A673 (cell line): ENCODE measurements at regions not wholly inside any gene's neighbourhood (a gene's known extent, or its start where the extent isn't known, plus 50 kb on each side); places are given as distances from the start of the nearest gene placed in this dataset.

Source experiments
- BruUV-seq: library from RNA; stranded (reverse); fragments of 400-500 nt; replicated peaks from 2 replicates; lab custom pipeline; 2021; lab: Mats Ljungman, UMichigan
- CTCF ChIA-PET: fragments of 300-600 bp; sonication (Branson Sonifier 250); formaldehyde crosslinking; loops from one replicate; lab custom pipeline; 2022; ENCODE audit warnings: antibody characterized with exemption; lab: Charles Lee
- POLR2A ChIA-PET: fragments of 300-600 bp; sonication (Branson Sonifier 250); formaldehyde crosslinking; loops from one replicate; lab custom pipeline; 2022; ENCODE audit warnings: antibody characterized with exemption; ENCODE audit not compliant: low non-redundant PET; lab: Charles Lee
- DNase-seq: peaks from one replicate; pipeline ENCODE4 v3.0.0-alpha.2; 2015; ENCODE audit warnings: low spot score
- H3K27ac ChIP-seq: fragments of 200-600 bp; sonication (generic); 2 replicates; pipeline ENCODE4 v1.5.1; 2016; ENCODE audit warnings: mixed run types, low read depth, mild to moderate bottlenecking, mixed read lengths, antibody characterized with exemption, low read length; ENCODE audit not compliant: poor library complexity, severe bottlenecking
- H3K27me3 ChIP-seq: fragments of 200-600 bp; sonication (generic); replicated peaks from 2 replicates; pipeline ENCODE4 v1.6.1; 2017; ENCODE audit warnings: mixed run types, low read depth, mild to moderate bottlenecking, mixed read lengths, antibody characterized with exemption, low read length; ENCODE audit not compliant: insufficient read depth, poor library complexity
- H3K36me3 ChIP-seq: fragments of 200-600 bp; sonication (generic); 2 replicates; pipeline ENCODE4 v1.6.1; 2016; ENCODE audit warnings: mixed run types, mild to moderate bottlenecking, mixed read lengths, antibody characterized with exemption, low read length; ENCODE audit not compliant: insufficient read depth, poor library complexity, severe bottlenecking
- H3K4me1 ChIP-seq: fragments of 200-600 bp; sonication (generic); 2 replicates; pipeline ENCODE4 v1.6.1; 2017; ENCODE audit warnings: mixed run types, mild to moderate bottlenecking, mixed read lengths, antibody characterized with exemption, low read length; ENCODE audit not compliant: insufficient read depth, poor library complexity, severe bottlenecking
- H3K4me3 ChIP-seq: fragments of 200-600 bp; sonication (generic); 2 replicates; pipeline ENCODE4 v1.5.1; 2016; ENCODE audit warnings: low read depth, mixed run types, mild to moderate bottlenecking, mixed read lengths, low read length; ENCODE audit not compliant: poor library complexity, severe bottlenecking
- H3K9me3 ChIP-seq: fragments of 200-600 bp; sonication (generic); 2 replicates; pipeline ENCODE4 v1.6.1; 2016; ENCODE audit warnings: mixed run types, low read depth, mild to moderate bottlenecking, mixed read lengths, antibody characterized with exemption, low read length; ENCODE audit not compliant: poor library complexity, severe bottlenecking
- CTCF ChIP-seq: fragments of 300-800, 200-600 bp; sonication (generic); conservative IDR thresholded peaks from 2 replicates; pipeline ENCODE4 v1.5.1; 2017; ENCODE audit warnings: low read depth, mild to moderate bottlenecking, antibody characterized with exemption, low read length, moderate library complexity, mixed read lengths
- EZH2 ChIP-seq: fragments of 200-600 bp; sonication (generic); IDR thresholded peaks from 2 replicates; pipeline ENCODE4 v1.6.1; 2017; ENCODE audit warnings: borderline replicate concordance, low read depth, mild to moderate bottlenecking, mixed read lengths, antibody characterized with exemption, low read length; ENCODE audit not compliant: poor library complexity, severe bottlenecking
- intact Hi-C: fragments of 100-400 bp; cut with micrococcal nuclease; formaldehyde crosslinking; loops from one replicate; pipeline ENCODE4 v1.10.0; 2022; ENCODE audit not compliant: unreplicated experiment

- Histone ChIP-seq H3K27me3 (no peaks in the 10 kb centered on the region), H3K4me1 (no peaks in the 10 kb centered on the region), H3K9me3 (no peaks in the 10 kb centered on the region), H3K4me3 (no peak overlapping the region), H3K27ac (no peak overlapping the region), H3K36me3 (no peaks in the 10 kb centered on the region)
- DNase-seq: no peak
- TF ChIP-seq EZH2 (no peak), CTCF (no peak)
- intact Hi-C loops: no loop called here
- ChIA-PET POLR2A (no interaction called here), CTCF (no interaction called here)
- BruUV-seq: no TSS peak
These were observed 394.3 kb downstream of the TMEM135 start for GRCh38 chr11:87432022-87432421.

GRCh38 chr11:87431392-87431791, 393.7 kb downstream of the TMEM135 start:
- Histone ChIP-seq H3K27me3 (no peaks in the 10 kb centered on the region), H3K4me1 (no peaks in the 10 kb centered on the region), H3K36me3 (no peaks in the 10 kb centered on the region), H3K27ac (no peak overlapping the region), H3K4me3 (no peak overlapping the region), H3K9me3 (no peaks in the 10 kb centered on the region)
- ChIA-PET CTCF (no interaction called here), POLR2A (no interaction called here)
- no TSS peak for BruUV-seq
- no peak for TF ChIP-seq CTCF
- TF ChIP-seq EZH2: no peak
- no peak for DNase-seq
- intact Hi-C loops: no loop called here

DNA sequence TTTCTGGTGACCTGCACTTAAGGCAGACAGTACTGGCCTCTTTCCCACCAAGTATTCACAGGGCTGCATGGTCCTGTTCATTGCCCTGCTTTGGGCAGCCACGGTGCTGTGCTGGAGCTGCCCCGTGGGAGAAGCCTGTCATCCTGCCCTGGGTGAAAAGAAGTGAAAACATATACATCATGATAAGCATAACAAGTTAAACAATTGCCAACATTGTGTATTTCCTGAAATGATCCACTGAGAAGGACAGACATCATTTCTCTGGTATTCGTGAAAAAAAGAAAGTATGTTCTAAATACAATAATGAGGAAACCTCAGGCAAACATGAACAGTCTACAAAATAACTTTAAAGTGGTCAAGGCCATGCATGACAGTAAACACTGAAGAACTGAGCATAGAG, 393.1 kb downstream of the TMEM135 start:
- Histone ChIP-seq H3K4me1 (no peaks in the 10 kb centered on the region), H3K36me3 (no peaks in the 10 kb centered on the region), H3K4me3 (no peak overlapping the region), H3K27ac (no peak overlapping the region), H3K27me3 (no peaks in the 10 kb centered on the region), H3K9me3 (no peaks in the 10 kb centered on the region)
- intact Hi-C loops: no loop called here
- TF ChIP-seq CTCF (no peak), EZH2 (no peak)
- no peak for DNase-seq
- CTCF ChIA-PET: no interaction called here
- POLR2A ChIA-PET: no interaction called here
- BruUV-seq: no TSS peak
